GM21619 (cell line): ENCODE measurements at regions not wholly inside any gene's neighbourhood (a gene's known extent, or its start where the extent isn't known, plus 50 kb on each side); places are given as distances from the start of the nearest gene placed in this dataset.

Experiments
- ATAC-seq: cut with Tn5 transposase; IDR thresholded peaks from one replicate; pipeline ENCODE4 v1.9.1; 2021; ENCODE audit not compliant: unreplicated experiment

DNA sequence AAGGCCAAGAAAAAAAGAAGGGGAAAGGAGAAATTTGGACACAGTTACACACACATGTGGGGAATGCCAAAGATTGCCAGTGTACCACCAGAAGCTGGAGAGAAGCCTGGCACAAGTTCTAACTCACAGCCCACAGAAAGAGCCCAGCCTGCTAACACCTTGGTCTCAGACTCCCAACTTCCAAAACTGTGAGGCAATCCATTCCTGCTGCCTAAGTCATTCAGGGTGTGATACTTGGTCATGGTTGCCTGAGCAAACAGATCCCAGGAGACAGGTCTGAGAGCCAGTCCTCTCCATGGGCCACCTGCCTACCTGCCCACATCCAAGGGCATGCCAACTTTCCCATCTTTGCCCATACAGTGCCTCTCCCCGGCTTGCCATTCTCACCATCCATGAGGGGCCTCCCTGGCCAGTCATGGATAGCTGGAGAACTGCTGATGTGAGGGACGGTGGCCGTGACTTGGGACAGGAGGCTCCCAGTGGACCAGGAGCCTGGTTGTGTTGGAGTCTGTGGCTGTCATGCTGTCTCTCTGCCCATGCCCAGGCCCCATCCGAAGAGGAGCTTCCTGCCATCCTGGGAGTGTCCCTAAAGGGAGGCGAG lies 198.0 kb upstream of the RTL1 start:
- ATAC-seq, result no peak

- no peak for ATAC-seq
Measured at GRCh38 chr14:101102875-101103274, 199.4 kb upstream of the RTL1 start.

- no peak for ATAC-seq
Measured at GRCh38 chr14:101103321-101103901, 199.9 kb upstream of the RTL1 start.

- ATAC-seq, result no peak
Measured at GRCh38 chr14:101104485-101104884, 201.0 kb upstream of the RTL1 start.

- ATAC-seq, result no peak
Measured at GRCh38 chr14:101105045-101105444, 201.5 kb upstream of the RTL1 start.

DNA sequence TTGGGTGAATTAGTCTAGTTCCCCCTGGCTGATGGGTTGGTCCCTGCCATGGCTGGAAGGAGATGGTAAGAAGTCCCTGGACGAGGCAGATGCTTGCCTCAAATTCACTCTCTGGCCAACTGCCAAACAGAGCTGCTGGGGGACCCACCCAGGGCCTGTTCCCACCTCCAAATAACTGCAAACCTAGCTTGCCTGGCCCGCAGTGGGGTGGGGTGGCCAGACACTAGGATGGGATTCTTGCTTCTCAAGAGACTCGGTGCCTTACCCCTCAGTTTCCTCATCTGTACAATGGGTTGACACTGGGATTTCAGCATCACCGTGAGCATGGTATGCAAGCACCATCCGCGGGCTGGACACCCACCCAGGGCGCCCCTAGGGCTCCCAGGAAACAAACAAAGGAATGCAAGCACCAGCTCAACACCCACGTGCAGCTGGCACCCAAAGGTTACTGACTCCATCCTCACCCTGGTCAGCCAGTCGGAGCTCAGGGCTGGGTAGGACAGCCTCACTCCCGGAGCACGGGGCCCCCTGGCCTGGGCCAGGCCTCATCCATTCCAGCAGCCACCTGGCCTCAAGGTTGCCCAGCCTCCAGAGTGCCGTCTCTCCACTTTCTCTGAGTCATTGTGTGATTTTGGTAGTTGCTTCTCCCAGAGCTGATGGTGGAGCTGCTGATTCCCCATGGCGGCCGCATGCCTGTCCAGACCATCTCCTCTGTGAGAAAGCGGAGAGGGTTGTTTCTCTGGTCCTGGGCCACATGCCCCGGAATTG lies 205.2 kb upstream of the RTL1 start:
- no peak for ATAC-seq

GRCh38 chr14:101109347-101109638 lies 205.8 kb upstream of the RTL1 start:
- no peak for ATAC-seq

DNA sequence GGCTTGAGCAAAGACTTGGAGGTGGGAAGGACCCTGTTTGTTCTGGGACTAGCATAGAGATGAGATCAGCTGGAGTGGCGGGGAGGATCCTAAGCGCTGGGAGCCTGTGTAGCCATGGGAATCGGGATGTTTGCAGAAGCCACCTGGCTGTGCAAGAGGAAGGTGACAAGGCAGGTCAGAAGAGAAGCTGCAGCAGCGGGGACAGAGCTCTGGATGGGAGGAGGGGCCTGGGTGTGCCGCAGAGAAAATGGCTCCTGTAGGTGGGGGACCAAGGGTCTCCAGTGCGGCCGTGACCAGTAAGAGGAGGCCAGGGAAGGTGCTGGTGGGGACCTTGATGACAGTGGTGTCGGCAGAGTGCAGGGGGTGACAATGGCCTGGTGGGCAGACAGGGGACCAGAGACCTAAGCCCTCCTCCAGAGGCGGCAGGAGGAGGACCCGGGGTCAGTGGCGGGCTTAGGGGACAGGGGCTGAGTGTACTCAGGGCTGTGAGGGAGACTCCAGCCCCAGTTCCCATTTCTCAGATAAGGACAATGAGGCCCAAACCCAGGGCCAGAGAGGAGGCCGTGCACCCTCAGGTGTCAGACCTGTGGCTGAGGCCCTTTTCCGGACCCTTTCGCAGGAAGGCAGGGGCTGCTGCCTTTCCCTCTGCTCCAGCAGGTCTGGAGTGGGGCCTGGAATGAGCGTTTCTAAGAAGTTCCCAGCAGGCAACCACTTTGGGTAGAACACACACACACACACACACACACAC lies 206.6 kb upstream of the RTL1 start:
- ATAC-seq, result no peak

DNA sequence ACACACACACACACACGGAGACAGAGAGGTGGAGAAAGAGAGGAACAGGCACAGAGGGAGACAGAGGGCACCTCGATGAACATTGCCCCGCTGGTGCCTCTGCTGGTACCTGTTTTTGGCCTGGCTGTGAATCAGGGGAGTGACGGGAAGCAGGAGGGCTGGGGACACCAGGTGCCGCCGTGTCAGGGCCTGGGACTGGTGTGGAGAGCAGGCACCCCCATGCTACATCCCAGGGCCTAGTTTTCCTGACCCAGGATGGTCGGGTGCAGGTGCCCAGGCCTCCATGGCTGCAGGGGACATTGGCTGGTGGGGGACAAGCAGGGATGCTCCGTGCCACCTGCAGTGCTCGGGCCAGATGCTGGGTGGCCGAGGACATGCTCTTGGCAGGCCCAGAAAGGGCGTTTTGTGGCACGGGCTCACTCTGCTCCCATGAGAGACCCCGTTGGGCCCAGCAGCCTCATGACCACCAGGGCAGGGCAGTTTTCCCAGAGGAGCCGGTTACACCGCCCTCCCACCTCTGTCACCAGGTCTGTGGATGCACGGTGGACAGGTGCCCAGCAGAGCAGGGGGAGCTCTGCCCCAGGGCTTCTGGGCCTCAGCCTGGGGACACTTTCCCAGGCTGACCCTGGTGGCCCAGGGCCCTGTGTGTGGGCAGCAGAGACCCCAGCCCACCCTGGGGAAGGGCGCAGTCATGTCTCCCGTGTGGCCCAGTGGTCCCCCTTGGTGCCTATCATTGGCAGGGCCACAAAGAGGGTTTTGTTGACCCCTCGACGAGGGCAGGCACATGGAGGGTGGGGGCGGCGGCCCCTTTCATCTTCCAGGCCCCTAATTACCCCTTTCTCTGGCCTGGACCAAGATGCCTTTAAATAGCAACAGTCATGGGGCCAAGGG lies 207.5 kb upstream of the RTL1 start:
- ATAC-seq, result no peak

GRCh38 chr14:101111620-101112290 lies 208.2 kb upstream of the RTL1 start:
- no peak for ATAC-seq

- no peak for ATAC-seq
Measured at GRCh38 chr14:101112351-101113107, 209.0 kb upstream of the RTL1 start.

DNA sequence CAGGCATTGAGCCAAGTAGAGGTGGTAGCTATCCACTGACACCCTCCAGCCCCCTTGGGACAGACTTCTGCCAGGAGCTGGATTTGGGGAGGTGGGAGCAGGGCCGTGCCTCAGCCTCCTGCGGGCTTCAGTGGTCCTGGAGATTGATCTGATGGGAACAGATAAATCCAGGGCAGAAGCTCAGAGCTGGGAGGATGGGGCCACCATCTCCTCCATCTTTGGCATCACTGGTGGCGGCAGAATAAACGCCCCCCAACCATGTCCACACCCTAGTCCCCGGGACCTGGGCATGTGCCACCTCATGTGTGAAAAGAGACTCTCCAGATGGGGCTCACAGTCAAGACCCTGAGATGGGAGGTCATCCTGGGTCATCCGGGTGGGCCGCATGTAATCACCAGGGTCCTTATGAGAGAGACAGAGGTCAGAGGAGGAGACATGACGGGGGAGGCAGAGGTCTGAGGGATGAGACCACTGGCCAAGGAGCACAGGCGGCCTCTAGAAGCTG lies 209.6 kb upstream of the RTL1 start:
- ATAC-seq, result no peak

DNA sequence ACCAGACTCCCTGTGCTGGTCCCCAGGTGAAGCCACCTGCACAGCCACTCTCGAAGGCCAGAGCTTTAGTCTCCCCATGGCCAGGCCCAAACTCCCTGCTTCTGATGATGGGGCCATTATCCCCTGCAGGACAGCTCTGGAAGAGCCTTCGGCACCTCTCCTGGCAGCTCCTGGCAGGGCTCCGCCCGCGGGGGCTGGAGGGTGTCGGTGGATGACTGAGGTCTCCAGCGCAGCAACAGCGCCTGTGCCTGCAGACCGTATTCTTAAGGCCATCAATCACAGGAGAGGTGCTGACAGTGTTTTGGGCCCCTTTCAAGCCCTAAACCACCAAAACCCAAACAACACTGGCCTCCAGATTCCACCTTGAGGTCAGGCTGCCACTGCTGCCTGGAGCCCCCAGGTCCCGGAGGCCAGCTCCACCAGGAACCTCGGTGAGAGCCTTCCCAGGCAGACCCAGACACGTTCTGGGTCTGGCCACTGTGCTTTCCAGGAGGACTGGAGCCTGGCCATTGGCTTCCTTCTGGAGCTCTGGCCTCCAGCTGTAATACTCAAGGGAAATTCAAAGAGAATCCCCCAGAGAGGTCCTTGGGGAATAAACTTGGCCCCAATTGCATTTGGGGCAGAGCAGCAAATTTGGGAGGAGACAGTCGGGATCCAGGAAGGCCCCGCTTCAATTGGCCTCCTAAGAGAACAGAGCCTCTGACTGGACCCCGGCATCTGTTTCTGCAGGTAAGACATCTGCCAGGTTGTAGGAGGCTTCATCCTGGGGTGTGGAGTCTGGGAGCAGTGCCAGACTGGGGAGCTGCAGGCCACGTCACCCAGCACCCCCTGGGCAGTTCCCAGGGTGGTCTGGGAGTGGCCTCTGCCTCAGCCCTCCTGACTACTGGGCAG lies 210.6 kb upstream of the RTL1 start:
- no peak for ATAC-seq

- ATAC-seq, result no peak
Measured at GRCh38 chr14:101114726-101115515, 211.4 kb upstream of the RTL1 start.

DNA sequence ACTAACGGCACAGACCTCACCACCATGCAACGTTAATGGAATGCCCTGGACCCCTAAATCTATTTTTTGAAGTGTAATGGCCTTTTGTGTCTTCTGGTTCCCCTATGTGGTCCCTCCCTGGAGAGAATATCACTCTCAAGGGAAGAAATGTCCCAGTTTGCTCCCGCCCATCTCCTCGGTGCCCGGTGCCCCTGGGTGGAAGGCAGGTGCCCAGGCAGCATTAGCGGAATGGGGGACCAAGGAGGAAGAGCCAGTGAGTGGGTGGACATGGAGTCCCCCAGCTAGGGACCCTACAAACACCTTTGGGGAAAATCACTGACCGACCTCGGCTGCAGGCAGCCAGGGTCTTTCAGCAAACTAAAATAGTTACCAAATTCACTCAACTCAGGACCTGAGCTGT lies 212.1 kb upstream of the RTL1 start:
- no peak for ATAC-seq

DNA sequence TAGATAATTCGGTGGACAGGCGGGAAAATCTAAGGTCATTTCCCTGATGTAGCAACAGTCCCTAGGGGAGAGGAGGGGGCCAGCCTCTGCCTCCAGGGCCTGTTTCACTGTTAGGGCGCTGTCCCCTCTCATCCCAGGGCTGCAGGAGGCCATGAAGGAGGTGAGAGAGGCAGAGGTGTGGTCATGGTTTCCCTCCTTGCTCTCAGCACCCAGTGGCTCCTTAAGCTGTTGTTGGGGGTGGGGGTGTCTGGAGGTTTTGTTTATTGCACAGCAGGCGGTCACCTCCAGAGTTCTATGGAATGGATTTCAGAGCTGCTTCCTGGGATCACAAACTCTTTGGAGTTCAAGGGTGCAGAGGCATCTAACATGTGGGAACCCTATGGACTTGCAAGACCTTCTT lies 212.5 kb upstream of the RTL1 start:
- no peak for ATAC-seq

GRCh38 chr14:101116486-101117130 lies 213.1 kb upstream of the RTL1 start:
- ATAC-seq, result no peak
